ENCODE measurements at regions not wholly inside any gene's neighbourhood (a gene's known extent, or its start where the extent isn't known, plus 50 kb on each side); places are given as distances from the start of the nearest gene placed in this dataset.

DNA sequence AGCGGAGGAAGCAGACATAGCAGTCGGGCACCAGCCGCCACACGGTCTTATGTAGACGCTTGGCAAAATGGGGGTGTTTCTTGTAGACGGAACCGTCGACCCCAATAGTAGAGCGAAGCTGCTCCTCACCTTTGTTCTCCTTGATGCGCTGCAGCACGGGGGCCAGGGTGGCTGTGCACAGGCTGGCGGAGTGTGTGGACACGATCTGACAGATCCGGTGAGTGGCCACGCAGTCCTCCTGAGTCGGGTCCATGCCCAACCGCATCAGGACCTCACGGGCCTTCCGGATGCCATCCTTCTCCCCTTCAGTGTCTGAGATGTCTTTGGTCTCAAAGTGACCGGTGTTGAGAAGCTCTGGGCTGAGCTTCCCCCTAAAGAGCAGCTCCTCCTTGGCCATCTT lies 153.0 kb downstream of the TENT5D start:
- TF ChIP-seq CTCF (CRISPR knock-in tag; IDR thresholded peaks at IDR 0.05) (no peak), MXD4 (CRISPR knock-in tag; IDR thresholded peaks at IDR 0.05) (no peak), TAF1 (CRISPR knock-in tag; IDR thresholded peaks at IDR 0.05) (no peak), ATF2 (CRISPR knock-in tag; IDR thresholded peaks at IDR 0.05) (no peak), POLR2A (IDR thresholded peaks at IDR 0.05; ENCODE audit: insufficient read depth in 1 of 2, low read depth in 2 of 2, low read length in 2 of 2) (no peak), ZNF24 (IDR thresholded peaks at IDR 0.05) (no peak), KDM2A (CRISPR knock-in tag; IDR thresholded peaks at IDR 0.05; ENCODE audit: borderline replicate concordance, low read depth) (no peak), ZSCAN20 (CRISPR knock-in tag; IDR thresholded peaks at IDR 0.05; ENCODE audit: borderline replicate concordance) (no peak), CBX2 (IDR thresholded peaks at IDR 0.05; ENCODE audit: low read depth, low read length) (no peak), CBX2 (CRISPR knock-in tag; IDR thresholded peaks at IDR 0.05; ENCODE audit: low read depth) (no peak), ZNF121 (CRISPR knock-in tag; IDR thresholded peaks at IDR 0.05) (no peak), MAFK (conservative IDR thresholded peaks at IDR 0.05 in 1 of 2, IDR thresholded peaks at IDR 0.05 in 1 of 2; ENCODE audit: low read length in 2 of 2) (no peak), MXI1 (IDR thresholded peaks at IDR 0.05; ENCODE audit: borderline replicate concordance, low read depth, low read length) (no peak)
- TF ChIP-seq, protein P1, sequence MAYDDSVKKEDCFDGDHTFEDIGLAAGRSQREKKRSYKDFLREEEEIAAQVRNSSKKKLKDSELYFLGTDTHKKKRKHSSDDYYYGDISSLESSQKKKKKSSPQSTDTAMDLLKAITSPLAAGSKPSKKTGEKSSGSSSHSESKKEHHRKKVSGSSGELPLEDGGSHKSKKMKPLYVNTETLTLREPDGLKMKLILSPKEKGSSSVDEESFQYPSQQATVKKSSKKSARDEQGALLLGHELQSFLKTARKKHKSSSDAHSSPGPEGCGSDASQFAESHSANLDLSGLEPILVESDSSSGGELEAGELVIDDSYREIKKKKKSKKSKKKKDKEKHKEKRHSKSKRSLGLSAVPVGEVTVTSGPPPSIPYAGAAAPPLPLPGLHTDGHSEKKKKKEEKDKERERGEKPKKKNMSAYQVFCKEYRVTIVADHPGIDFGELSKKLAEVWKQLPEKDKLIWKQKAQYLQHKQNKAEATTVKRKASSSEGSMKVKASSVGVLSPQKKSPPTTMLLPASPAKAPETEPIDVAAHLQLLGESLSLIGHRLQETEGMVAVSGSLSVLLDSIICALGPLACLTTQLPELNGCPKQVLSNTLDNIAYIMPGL (CRISPR knock-in tag; IDR thresholded peaks at IDR 0.05; ENCODE audit: borderline replicate concordance in 1 of 2, low read depth in 1 of 2): no peak
- TF ChIP-seq, protein P2, sequence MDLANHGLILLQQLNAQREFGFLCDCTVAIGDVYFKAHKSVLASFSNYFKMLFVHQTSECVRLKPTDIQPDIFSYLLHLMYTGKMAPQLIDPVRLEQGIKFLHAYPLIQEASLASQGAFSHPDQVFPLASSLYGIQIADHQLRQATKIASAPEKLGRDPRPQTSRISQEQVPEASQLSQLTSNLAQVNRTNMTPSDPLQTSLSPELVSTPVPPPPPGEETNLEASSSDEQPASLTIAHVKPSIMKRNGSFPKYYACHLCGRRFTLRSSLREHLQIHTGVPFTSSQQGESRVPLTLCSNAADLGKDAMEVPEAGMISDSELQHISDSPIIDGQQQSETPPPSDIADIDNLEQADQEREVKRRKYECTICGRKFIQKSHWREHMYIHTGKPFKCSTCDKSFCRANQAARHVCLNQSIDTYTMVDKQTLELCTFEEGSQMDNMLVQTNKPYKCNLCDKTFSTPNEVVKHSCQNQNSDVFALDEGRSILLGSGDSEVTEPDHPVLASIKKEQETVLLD (CRISPR knock-in tag; IDR thresholded peaks at IDR 0.05; ENCODE audit: low read depth): no peak
